Sigmoid colon (tissue), 4 donors: ENCODE measurements at regions not wholly inside any gene's neighbourhood (a gene's known extent, or its start where the extent isn't known, plus 50 kb on each side); places are given as distances from the start of the nearest gene placed in this dataset.

Source experiments
- CTCF ChIP-seq, 4 experiments: fragments of 450-650 bp in 3 of 4; fragments of 200-600 bp in 1 of 4; IDR thresholded peaks; one replicate each; pipeline ENCODE4 v1.5.1; 2016 to 2019; ENCODE audit warnings: antibody characterized with exemption in 4 of 4, mild to moderate bottlenecking in 3 of 4, moderate library complexity in 2 of 4
- POLR2A ChIP-seq, 2 donors: fragments of 450-650 bp; IDR thresholded peaks; one replicate each; pipeline ENCODE4 v1.6.1; 2016; ENCODE audit warnings: antibody characterized with exemption in 2 of 2, mild to moderate bottlenecking in 2 of 2, moderate library complexity in 2 of 2
- POLR2AphosphoS5 ChIP-seq, 4 donors: sonication (generic); formaldehyde crosslinking; IDR thresholded peaks; one replicate each; pipeline ENCODE4 v1.6.1; 2017; ENCODE audit warnings: antibody characterized with exemption in 4 of 4

DNA sequence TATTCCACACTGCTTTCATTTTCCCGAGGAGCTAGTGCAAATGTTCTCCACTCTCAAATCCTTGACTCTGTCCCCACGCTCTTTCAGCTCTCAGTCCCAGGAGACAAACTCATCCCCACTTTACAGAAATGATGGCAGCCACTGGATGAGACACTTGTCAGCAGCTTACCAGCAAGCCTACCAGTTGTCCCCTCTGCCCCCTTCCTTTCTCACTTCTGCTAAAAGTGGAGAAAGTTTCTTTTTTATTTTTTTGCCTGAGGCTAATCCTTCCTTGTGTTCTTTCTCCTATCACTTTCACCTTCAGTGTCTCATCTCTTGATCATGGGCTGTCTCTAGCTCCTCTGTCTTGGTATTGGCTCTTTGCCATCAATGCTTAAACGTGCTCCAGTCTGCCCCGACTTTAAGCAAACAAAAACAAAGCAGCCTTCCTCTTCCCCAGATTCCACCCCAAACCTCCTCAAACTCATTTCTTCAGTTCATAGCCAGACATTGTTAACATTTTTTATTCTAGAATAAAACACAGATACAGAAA is 64.5 kb downstream of the TTC32 start:
- no peak for TF ChIP-seq CTCF (IDR thresholded peaks at IDR 0.05)
- no peak for TF ChIP-seq POLR2A (IDR thresholded peaks at IDR 0.05)
- no peak for TF ChIP-seq POLR2AphosphoS5 (IDR thresholded peaks at IDR 0.05)
